ENCODE measurements at regions not wholly inside any gene's neighbourhood (a gene's known extent, or its start where the extent isn't known, plus 50 kb on each side); places are given as distances from the start of the nearest gene placed in this dataset.

- no peaks in the 10 kb centered on the region for H3K27me3 ChIP-seq
- H3K36me3 Mint-ChIP-seq, result peaks cover 2% of the 10 kb centered on the region
- H3K9me3 Mint-ChIP-seq, result peaks cover 17% of the 10 kb centered on the region
- peak; percentile 57 for DNase-seq (ENCODE audit: low spot score)
- H3K36me3 ChIP-seq, result no peaks in the 10 kb centered on the region
- H3K9ac ChIP-seq, result no peak overlapping the region
- H3K27me3 Mint-ChIP-seq (ENCODE audit: insufficient read depth, low read depth), result no peaks in the 10 kb centered on the region
- no peaks in the 10 kb centered on the region for H4K20me1 ChIP-seq (ENCODE audit: low read depth)
- H3K4me3 Mint-ChIP-seq, result no peak overlapping the region
- H3K4me1 Mint-ChIP-seq, result peaks cover 13% of the 10 kb centered on the region
- H3K79me2 ChIP-seq (ENCODE audit: low read depth), result no peaks in the 10 kb centered on the region
- H3K9me3 ChIP-seq (ENCODE audit: low read depth), result no peaks in the 10 kb centered on the region
- no peak overlapping the region for H3K4me2 ChIP-seq
- H3K4me1 ChIP-seq, result no peaks in the 10 kb centered on the region
- no peak overlapping the region for H3K27ac Mint-ChIP-seq
- no peak overlapping the region for H3K27ac ChIP-seq
- no peak overlapping the region for H3K4me3 ChIP-seq
- no peaks in the 10 kb centered on the region for H3F3A ChIP-seq (ENCODE audit: low read depth)
- no peak overlapping the region for H2AFZ ChIP-seq (replicated peaks)
- TF ChIP-seq EZH2phosphoT487 (IDR thresholded peaks at IDR 0.05) (no peak), EZH2 (IDR thresholded peaks at IDR 0.05) (no peak), CTCF (IDR thresholded peaks at IDR 0.05) (peak; percentile 48)
These were observed 729.3 kb upstream of the ACTRT1 start for GRCh38 chrX:128781506-128781905.

GRCh38 chrX:128780934-128781333 is 728.7 kb upstream of the ACTRT1 start:
- TF ChIP-seq EZH2phosphoT487 (IDR thresholded peaks at IDR 0.05) (no peak), EZH2 (IDR thresholded peaks at IDR 0.05) (no peak), CTCF (IDR thresholded peaks at IDR 0.05) (no peak)
- H3K36me3 Mint-ChIP-seq, result peaks cover 2% of the 10 kb centered on the region
- no peak overlapping the region for H3K9ac ChIP-seq

GRCh38 chrX:128769495-128769894 is 717.3 kb upstream of the ACTRT1 start:
- H2AFZ ChIP-seq (replicated peaks), result no peak overlapping the region
- H3K4me1 ChIP-seq, result no peaks in the 10 kb centered on the region
- no peak for TF ChIP-seq EZH2 (IDR thresholded peaks at IDR 0.05)
- no peaks in the 10 kb centered on the region for H3K36me3 ChIP-seq
- H3K4me3 ChIP-seq, result no peak overlapping the region
- H3K4me2 ChIP-seq, result no peak overlapping the region
- DNase-seq (ENCODE audit: low spot score), result no peak
- no peaks in the 10 kb centered on the region for H3K27me3 ChIP-seq
- no peaks in the 10 kb centered on the region for H3K79me2 ChIP-seq (ENCODE audit: low read depth)
- Mint-ChIP-seq H3K36me3 (no peaks in the 10 kb centered on the region), H3K27ac (no peak overlapping the region), H3K4me1 (no peaks in the 10 kb centered on the region), H3K27me3 (ENCODE audit: insufficient read depth, low read depth) (no peaks in the 10 kb centered on the region), H3K9me3 (no peaks in the 10 kb centered on the region), H3K4me3 (no peak overlapping the region)
- H4K20me1 ChIP-seq (ENCODE audit: low read depth), result no peaks in the 10 kb centered on the region
- peaks cover 3% of the 10 kb centered on the region for H3K9me3 ChIP-seq (ENCODE audit: low read depth)
- H3F3A ChIP-seq (ENCODE audit: low read depth), result no peaks in the 10 kb centered on the region
- H3K9ac ChIP-seq, result no peak overlapping the region
- H3K27ac ChIP-seq, result no peak overlapping the region

More at GRCh38 chrX:128780934-128781333, 728.7 kb upstream of the ACTRT1 start:
- Mint-ChIP-seq H3K4me1 (peaks cover 13% of the 10 kb centered on the region), H3K4me3 (no peak overlapping the region), H3K27ac (no peak overlapping the region), H3K27me3 (ENCODE audit: insufficient read depth, low read depth) (no peaks in the 10 kb centered on the region), H3K9me3 (peaks cover 17% of the 10 kb centered on the region)
- Histone ChIP-seq H3K9me3 (ENCODE audit: low read depth) (peaks cover under 1% of the 10 kb centered on the region), H4K20me1 (ENCODE audit: low read depth) (no peaks in the 10 kb centered on the region), H2AFZ (replicated peaks) (no peak overlapping the region), H3K27ac (no peak overlapping the region), H3K4me1 (no peaks in the 10 kb centered on the region), H3K4me2 (no peak overlapping the region), H3K4me3 (no peak overlapping the region), H3K27me3 (no peaks in the 10 kb centered on the region), H3K79me2 (ENCODE audit: low read depth) (no peaks in the 10 kb centered on the region), H3F3A (ENCODE audit: low read depth) (no peaks in the 10 kb centered on the region), H3K36me3 (no peaks in the 10 kb centered on the region)
- no peak for DNase-seq (ENCODE audit: low spot score)

GRCh38 chrX:128759745-128760144 is 707.5 kb upstream of the ACTRT1 start:
- Histone ChIP-seq H4K20me1 (ENCODE audit: low read depth) (no peaks in the 10 kb centered on the region), H3K27me3 (no peaks in the 10 kb centered on the region), H2AFZ (replicated peaks) (no peak overlapping the region), H3K36me3 (no peaks in the 10 kb centered on the region), H3K4me2 (no peak overlapping the region), H3K9me3 (ENCODE audit: low read depth) (no peaks in the 10 kb centered on the region), H3K9ac (no peak overlapping the region), H3K4me1 (no peaks in the 10 kb centered on the region), H3K27ac (no peak overlapping the region), H3F3A (ENCODE audit: low read depth) (no peaks in the 10 kb centered on the region), H3K4me3 (no peak overlapping the region), H3K79me2 (ENCODE audit: low read depth) (no peaks in the 10 kb centered on the region)
- no peaks in the 10 kb centered on the region for H3K36me3 Mint-ChIP-seq
- no peaks in the 10 kb centered on the region for H3K27me3 Mint-ChIP-seq (ENCODE audit: insufficient read depth, low read depth)
- no peaks in the 10 kb centered on the region for H3K4me1 Mint-ChIP-seq
- H3K9me3 Mint-ChIP-seq, result no peaks in the 10 kb centered on the region
- TF ChIP-seq EZH2 (IDR thresholded peaks at IDR 0.05) (no peak), EZH2phosphoT487 (IDR thresholded peaks at IDR 0.05) (no peak), CTCF (IDR thresholded peaks at IDR 0.05) (no peak)
- no peak overlapping the region for H3K27ac Mint-ChIP-seq
- no peak overlapping the region for H3K4me3 Mint-ChIP-seq
- no peak for DNase-seq (ENCODE audit: low spot score)
